Gastroesophageal sphincter (tissue), 4 donors: ENCODE measurements at regions not wholly inside any gene's neighbourhood (a gene's known extent, or its start where the extent isn't known, plus 50 kb on each side); places are given as distances from the start of the nearest gene placed in this dataset.

ENCODE experiments used
- ATAC-seq: fragments of 150-250 bp; one replicate; pipeline ENCODE4 v1.9.1; 2016; ENCODE audit warnings: mild to moderate bottlenecking, moderate library complexity
- H3K27ac ChIP-seq, 4 donors: fragments of 200-600 bp; sonication (generic) in 3 of 4; 1 replicate in 3 of 4; 2 replicates in 1 of 4; pipeline ENCODE4 v1.5.1; 2016 to 2019
- H3K27me3 ChIP-seq: fragments of 200-600 bp; sonication (generic); one replicate; pipeline ENCODE4 v1.5.1; 2019
- H3K36me3 ChIP-seq, 2 donors: fragments of 200-600 bp; sonication (generic); one replicate each; pipeline ENCODE4 v1.5.1; 2019; ENCODE audit warnings: control low read depth in 1 of 2
- H3K4me1 ChIP-seq, 3 donors: fragments of 200-600 bp; sonication (generic); 1 replicate in 2 of 3; 2 replicates in 1 of 3; pipeline ENCODE4 v1.5.1; 2016 to 2019; ENCODE audit warnings: control low read depth in 2 of 3
- H3K4me3 ChIP-seq, 2 donors: fragments of 200-600 bp; sonication (generic); one replicate each; pipeline ENCODE4 v1.5.1; 2019; ENCODE audit warnings: mild to moderate bottlenecking in 1 of 2, moderate library complexity in 1 of 2
- H3K9me3 ChIP-seq, 3 donors: fragments of 200-600 bp; sonication (generic); one replicate each; pipeline ENCODE4 v1.5.1; 2017 to 2019; ENCODE audit warnings: control low read depth in 2 of 3
- CTCF ChIP-seq, 4 experiments: fragments of 200-600 bp in 2 of 4; fragments of 450-650 bp in 2 of 4; sonication (generic) in 1 of 4; IDR thresholded peaks; one replicate each; pipeline ENCODE4 v1.5.1; 2017 to 2019; ENCODE audit warnings: antibody characterized with exemption in 4 of 4, mild to moderate bottlenecking in 2 of 4, moderate library complexity in 2 of 4
- EP300 ChIP-seq: sonication (generic); formaldehyde crosslinking; IDR thresholded peaks from one replicate; pipeline ENCODE4 v1.6.1; 2017; ENCODE audit warnings: antibody characterized with exemption, mild to moderate bottlenecking
- POLR2A ChIP-seq, 2 donors: fragments of 450-650 bp; IDR thresholded peaks; one replicate each; pipeline ENCODE4 v1.6.1; 2017; ENCODE audit warnings: antibody characterized with exemption in 2 of 2, mild to moderate bottlenecking in 2 of 2, moderate library complexity in 1 of 2
- POLR2AphosphoS5 ChIP-seq: sonication (generic); formaldehyde crosslinking; IDR thresholded peaks from one replicate; pipeline ENCODE4 v1.6.1; 2017; ENCODE audit warnings: antibody characterized with exemption
- WGBS, 2 donors: methylation state at CpG; one replicate each; pipeline ENCODE4 v1.1.5; 2018; ENCODE audit warnings: low coverage in 1 of 2; 5-methylcytosine and 5-hydroxymethylcytosine counted together

GRCh38 chr3:16741103-16741758 lies 136.0 kb upstream of the DAZL start:
- H3K27ac ChIP-seq: no peak overlapping the region
- no peaks in the 10 kb centered on the region for H3K9me3 ChIP-seq
- no peaks in the 10 kb centered on the region for H3K36me3 ChIP-seq
- TF ChIP-seq POLR2A (IDR thresholded peaks at IDR 0.05) (no peak), CTCF (IDR thresholded peaks at IDR 0.05) (no peak), EP300 (no peak), POLR2AphosphoS5 (no peak)
- 67 to 73% methylated on average over 3 to 4 of the region's 4 CpGs for whole genome bisulfite sequencing, 2 donors
- no peaks in the 10 kb centered on the region for H3K4me1 ChIP-seq
- H3K27me3 ChIP-seq: no peaks in the 10 kb centered on the region
- ATAC-seq: peak; percentile 78
- H3K4me3 ChIP-seq: no peak overlapping the region

DNA sequence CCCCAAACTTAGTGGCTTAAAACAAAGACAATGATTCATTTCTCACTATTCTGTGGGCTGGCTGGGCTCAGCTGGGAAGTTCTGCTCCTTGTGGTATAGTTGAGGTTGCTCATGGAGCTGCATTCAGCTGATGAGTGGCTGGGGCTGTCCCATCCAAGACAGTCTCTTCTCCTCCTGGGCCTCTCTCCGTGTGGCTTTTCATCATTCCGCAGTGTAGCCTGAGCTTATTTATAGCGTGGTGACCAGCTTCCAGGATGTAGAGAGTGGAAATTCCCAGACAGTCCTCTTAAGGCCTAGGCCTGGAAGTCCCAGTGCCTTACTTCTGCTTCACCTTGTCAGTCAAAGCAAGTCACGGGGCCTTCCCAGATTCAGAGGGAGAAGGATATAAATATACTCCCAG lies 136.7 kb upstream of the DAZL start:
- 38 to 69% methylated on average over 1 to 2 of the region's 4 CpGs for WGBS, 2 donors
- no peak overlapping the region for H3K4me3 ChIP-seq
- no peaks in the 10 kb centered on the region for H3K4me1 ChIP-seq
- TF ChIP-seq POLR2AphosphoS5: no peak
- no peak for TF ChIP-seq POLR2A (IDR thresholded peaks at IDR 0.05)
- TF ChIP-seq CTCF (IDR thresholded peaks at IDR 0.05): no peak
- TF ChIP-seq EP300: no peak
- no peaks in the 10 kb centered on the region for H3K9me3 ChIP-seq
- H3K27me3 ChIP-seq: no peaks in the 10 kb centered on the region
- H3K36me3 ChIP-seq: no peaks in the 10 kb centered on the region
- ATAC-seq: no peak
- no peak overlapping the region for H3K27ac ChIP-seq

DNA sequence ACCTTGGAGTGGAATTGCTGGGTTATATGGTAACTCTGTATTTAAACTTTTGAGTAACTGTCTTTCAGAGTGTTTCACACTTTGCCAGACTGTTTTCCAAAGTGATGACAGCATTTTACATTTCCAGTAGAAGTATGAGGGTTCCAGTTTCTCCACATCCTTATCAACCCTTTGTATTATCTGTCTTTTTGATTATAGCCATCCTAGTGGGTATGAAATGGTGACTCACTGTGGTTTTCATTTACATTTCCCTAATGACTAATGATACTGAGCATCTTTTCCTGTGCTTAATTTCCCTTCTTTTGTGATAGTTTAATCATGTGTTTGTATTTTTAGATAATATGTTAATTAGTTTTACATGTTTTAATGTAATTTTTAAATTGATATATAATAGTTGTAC lies 138.1 kb upstream of the DAZL start:
- TF ChIP-seq POLR2AphosphoS5 (no peak), EP300 (no peak), POLR2A (IDR thresholded peaks at IDR 0.05) (no peak), CTCF (IDR thresholded peaks at IDR 0.05) (no peak)
- Histone ChIP-seq H3K27me3 (no peaks in the 10 kb centered on the region), H3K4me1 (no peaks in the 10 kb centered on the region), H3K27ac (no peak overlapping the region), H3K9me3 (no peaks in the 10 kb centered on the region), H3K4me3 (no peak overlapping the region), H3K36me3 (no peaks in the 10 kb centered on the region)
- ATAC-seq: no peak

- ATAC-seq: no peak
- H3K9me3 ChIP-seq: no peaks in the 10 kb centered on the region
- H3K4me1 ChIP-seq: no peaks in the 10 kb centered on the region
- no peaks in the 10 kb centered on the region for H3K27me3 ChIP-seq
- H3K36me3 ChIP-seq: no peaks in the 10 kb centered on the region
- no peak overlapping the region for H3K4me3 ChIP-seq
- TF ChIP-seq POLR2A (IDR thresholded peaks at IDR 0.05) (no peak), POLR2AphosphoS5 (no peak), CTCF (IDR thresholded peaks at IDR 0.05) (no peak), EP300 (no peak)
- 92 to 100% methylated on average over 1 to 2 of the region's 2 CpGs for WGBS, 2 donors
- no peak overlapping the region for H3K27ac ChIP-seq
Observed at GRCh38 chr3:16759227-16759903, 125.4 kb upstream of the PLCL2 start.

DNA sequence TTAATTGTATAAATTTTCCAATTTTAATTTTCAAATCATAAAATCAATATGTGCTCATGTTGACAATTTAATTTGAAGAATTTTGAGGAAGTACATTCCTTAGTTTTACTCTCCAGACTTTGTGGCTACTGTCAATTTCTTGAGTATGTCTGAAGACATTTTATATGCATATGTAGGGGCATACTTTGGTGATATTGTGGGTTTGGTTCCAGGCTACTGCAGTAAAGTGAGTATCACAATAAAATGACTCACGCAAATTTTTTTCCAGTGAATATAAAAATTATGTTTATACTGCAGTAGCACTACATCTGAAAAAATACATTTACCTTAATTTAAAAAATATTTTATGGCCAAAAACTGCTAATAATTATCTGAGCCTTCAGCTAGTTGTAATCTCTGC lies 123.2 kb upstream of the PLCL2 start:
- Histone ChIP-seq H3K27ac (no peak overlapping the region), H3K27me3 (no peaks in the 10 kb centered on the region)
- TF ChIP-seq EP300: no peak
- TF ChIP-seq POLR2AphosphoS5: no peak
- TF ChIP-seq POLR2A (IDR thresholded peaks at IDR 0.05): no peak

More for the DNA sequence above, 123.2 kb upstream of the PLCL2 start:
- Histone ChIP-seq H3K36me3 (no peaks in the 10 kb centered on the region), H3K9me3 (no peaks in the 10 kb centered on the region), H3K4me3 (no peak overlapping the region), H3K4me1 (no peaks in the 10 kb centered on the region)
- ATAC-seq: no peak
- 100% methylated on average over 1 of the region's 1 CpG for WGBS, 2 donors
